SHP77 treated with DMSO at 0.1 percent for 48 hours (cell line): ENCODE measurements at regions not wholly inside any gene's neighbourhood (a gene's known extent, or its start where the extent isn't known, plus 50 kb on each side); places are given as distances from the start of the nearest gene placed in this dataset.
A peak's percentile ranks its signal among the peaks of the same experiment; 100 is the strongest.
"Not testable (repeated sequence)": the region's sequence is repeated elsewhere in the genome, so short reads cannot be mapped to it uniquely, and the experiment has no call there.

ENCODE experiments used
- DNase-seq: peaks from one replicate; lab custom pipeline; 2025; lab: John Stamatoyannopoulos, UW

DNA sequence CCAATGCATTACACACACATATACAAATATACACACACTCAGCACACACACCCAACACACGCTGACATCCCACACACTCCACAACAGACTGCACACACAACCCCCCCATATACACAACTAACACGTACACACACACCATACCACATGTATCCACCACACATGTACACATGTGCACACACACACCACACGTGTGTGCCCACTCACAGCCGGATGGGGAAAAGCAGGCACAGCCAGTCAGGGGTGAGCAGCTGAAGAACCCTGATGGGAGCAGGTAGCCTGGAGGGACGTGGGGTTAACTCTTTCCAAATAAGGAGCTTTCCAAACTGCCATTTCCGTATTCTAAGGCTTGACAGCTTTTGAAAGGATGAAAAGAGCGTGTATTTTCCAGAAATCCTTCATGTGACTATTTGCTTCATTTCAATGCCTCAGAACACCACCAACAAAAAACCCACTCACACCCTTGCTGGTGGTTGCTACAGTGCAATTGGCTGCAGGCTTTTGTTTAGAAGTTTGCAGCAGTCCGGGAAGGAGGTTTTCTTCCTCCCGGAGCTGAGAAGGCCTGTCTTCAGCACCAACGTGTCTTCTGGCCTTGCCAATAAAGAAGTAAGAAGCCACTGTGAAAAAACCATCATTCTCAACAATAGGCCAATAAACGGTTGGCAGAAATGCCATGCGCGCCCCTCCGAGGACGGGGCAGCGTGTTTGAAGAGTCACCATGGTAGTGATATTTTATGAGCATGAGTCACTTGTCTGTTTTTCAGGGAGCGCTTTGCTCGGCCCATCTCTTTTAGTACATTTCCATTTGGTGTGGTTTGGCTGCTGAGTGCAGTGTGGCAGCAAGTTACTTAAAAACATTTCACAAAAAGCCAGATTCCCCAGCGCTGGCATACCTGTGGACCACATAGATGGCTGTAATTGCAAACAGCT lies 131.3 kb upstream of the GMDS start:
- peak; percentile 31 for DNase-seq

DNA sequence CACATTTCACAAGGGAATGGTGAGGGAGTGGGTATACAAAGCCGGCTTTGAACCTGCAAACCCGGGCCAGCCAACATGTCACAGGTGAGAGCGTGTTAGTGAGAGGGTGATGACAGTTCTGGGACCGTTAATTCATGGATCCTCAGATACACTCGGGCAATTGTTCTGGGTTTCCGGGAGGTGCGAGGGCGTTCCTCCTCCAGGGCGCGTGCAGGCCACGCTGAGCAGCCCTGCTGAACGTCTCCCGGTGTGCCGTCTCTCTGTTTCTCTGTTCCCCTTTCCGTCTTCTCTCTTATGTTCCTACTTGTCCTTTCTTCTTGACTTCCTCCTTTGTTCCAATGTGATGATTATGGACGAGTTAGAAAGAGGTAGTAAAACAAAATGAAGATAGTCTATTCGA lies 130.0 kb upstream of the GMDS start:
- no peak for DNase-seq

DNA sequence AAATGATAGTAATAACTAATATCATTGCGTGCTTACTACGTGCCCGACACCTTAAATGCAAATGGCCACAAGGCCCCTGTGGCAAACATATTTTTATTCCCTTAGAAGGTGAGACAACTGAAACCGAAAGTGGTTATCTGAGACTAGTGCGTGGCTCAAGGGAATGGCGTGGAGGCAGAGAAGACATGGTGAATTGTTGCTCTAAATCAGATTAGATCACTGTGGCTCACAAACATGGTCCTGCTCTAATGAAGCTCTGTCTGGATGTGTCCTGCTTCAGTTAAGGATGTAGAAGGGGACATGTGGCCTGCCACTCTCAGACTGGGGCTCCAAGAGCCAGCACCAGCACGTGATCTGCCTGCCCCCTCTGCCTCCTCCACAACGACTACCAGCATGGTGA lies 124.2 kb upstream of the GMDS start:
- no peak for DNase-seq

DNA sequence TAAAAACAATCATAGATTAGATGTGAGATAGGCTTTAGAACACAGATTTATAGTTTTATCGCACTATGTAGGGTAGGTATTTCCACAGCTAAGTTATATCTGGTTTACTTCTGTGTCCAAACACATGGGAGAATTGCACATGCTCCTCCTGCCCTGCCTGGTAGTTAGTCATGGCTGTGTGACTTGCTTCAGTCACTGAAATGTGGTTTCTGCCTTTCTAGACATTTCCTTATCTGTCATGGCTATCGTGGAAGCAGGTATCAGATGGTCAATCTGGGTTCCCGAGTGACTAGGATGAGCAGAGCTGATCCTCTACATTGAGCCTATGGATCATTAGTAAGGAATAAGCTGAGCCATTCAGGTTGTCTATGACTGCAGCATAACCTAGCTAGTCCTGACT lies 117.8 kb upstream of the GMDS start:
- DNase-seq, result no peak

DNA sequence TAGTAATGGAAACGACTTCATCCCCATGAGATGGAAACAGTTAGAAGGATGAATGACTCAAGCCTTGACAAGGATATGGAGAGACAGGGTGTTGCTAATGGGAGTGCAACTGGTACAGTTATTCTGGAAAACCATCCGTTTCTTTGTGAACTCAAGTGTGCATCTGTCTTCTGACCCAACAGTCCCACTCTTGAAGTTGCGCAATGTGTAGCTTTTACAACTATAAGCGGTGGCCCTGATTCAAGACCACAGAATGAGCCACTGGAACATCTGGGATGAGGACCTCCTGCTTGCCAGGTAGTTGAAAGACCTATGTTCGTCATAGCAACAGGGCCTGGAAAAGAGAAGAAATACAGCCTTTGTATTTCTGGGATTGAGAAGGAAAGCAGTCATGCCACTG lies 115.8 kb upstream of the GMDS start:
- no peak for DNase-seq

DNA sequence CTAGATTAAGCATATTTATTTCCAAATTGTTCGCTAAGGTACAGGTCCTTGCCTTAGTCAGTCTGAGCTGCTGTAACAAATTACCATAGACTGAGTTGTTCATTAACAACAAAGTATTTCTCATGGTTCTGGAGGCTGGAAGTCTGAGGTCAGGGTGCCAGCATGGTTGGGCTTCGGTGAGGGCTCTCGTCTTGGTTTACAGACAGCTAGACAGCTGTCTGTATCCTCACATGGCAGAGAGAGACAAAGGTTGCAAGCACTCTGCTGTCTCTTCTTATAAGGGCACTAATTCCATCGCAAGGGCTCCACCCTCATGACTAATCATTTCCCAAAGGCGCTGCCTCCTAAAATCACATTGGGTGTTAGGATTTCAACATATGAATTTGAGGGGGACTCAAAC lies 115.3 kb upstream of the GMDS start:
- no peak for DNase-seq

DNA sequence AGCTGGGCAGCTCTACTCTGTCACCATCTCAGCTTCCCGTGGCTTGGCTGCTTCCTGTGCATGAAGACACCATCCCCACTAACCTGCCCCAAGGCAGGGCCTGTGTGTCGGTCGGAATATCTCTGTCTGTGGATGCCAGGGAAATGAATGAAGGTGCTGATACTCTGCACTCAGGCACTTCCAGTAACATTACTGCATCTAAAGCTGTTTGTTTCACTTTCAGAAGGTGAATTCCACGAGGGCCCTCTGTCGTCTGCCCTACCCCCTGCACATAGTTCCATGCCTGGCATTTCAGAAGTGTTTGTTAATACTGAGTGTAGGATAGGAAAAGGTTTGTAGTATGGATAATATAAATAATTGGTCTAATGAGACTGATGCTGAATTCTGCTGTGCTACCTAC lies 114.7 kb upstream of the GMDS start:
- DNase-seq, result no peak

DNA sequence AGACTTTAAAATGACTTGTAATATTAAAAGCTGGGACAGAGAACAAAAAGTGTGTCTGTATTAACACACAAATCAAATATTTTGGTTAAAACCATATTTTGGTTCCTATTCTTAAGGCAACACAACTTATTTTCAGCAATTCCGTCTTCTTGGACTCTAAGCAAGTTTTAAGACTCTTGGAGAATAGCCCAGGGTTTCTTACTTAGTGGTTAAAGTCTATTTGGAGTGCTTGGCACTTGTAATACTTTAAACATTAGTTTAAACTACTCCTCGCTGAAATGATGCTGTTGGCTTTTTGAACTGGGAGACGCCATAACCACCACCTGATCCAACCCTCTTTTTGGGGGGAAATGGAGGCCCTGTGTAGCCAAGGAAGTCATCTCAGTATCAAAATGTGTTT lies 109.7 kb upstream of the GMDS start:
- DNase-seq, result no peak

DNA sequence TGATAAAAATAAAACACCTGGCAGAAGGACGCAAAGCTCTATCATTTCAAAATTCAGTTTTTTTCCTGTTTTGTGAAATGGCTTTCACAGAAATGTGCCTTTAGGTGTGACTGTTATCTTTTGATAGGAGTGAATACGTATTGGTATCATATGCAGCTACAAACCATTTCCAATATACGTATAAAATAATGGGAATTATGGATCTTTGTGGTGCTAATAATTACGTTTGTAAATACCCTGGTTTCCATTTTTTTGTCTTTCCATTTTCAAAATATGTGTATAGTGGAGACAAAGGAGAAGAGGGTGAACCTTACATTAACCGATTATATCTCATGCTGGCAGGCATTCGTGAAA lies 108.7 kb upstream of the GMDS start:
- no peak for DNase-seq

DNA sequence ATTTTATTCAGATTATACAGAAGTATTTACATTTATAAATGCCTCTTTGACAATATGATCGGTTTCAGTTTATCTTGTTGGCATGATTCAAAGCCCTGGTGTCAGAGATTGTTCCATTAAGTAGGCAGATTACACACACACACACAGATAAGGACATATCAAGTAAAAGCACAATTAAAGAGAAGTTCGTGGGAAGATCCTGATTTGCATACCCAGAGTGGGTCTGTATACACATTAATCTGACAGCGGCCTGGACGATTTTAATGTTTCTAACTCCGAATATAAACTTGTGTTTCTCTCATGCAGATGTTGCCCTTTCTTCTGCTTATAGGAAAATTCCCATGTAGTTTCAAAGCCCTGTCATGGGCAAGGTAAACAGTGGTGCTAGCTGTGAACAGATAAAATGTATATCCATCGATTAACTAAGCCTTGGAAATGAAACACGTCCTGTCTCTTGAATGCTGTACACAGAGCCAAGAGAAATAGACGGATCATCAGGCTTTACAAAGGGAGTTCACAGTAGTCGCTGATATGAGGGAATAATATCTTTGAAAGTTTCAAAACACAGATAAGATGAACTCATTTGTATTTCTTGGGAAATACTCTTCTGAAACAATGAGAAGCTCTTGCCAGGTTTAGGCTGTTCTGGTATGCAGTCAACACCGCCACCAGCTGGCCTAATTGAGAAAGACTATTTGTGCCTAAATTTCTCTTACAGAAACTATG lies 108.2 kb upstream of the GMDS start:
- peak; percentile 62 for DNase-seq

DNA sequence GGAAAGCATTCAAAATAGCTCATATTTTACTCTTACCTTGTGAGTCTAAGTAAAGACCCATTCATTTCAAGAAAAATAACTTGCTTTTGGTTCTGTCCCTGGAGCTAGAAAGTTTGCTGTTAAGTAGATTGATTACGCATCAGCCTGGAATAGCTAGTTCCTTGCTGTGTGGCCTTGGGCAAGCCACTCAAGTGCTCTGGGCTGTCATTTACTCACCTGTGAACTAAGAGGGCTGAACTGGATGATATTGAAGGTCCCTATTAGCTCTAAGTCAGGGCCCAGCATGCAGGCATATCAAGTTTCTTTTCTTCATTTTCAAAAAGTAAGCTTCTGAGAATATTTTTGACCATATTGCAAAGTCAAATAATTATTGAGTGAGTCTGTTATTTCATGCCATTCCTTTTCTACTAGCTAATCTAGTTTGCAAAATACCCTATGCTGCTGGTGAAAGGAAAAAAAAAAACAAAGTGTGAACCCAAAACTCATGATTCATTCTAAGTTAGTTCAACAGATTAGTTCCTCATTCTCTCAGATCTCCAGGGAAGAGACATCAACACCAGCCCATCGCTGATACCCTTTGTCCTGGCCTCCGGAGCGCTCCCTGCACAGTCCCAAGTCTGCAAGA lies 106.5 kb upstream of the GMDS start:
- no peak for DNase-seq

DNA sequence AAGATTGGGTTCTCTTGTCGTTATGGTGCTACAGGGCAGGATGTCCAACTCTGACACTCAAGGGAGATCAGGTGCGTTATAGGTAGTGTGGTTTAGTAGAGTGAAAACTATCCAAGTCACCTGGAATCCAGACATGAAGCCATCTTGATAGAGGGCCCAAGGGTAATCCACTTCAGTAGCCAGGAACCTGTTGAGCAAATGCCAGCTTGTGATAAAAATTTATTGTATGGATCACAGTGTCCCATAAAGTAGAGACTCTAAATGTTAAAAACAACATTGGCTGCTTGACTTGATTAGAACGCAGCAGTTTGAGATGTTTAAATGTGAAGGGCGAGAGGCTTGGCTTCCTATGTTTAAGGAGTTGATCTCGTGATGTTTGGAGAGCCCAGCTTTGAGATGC lies 105.7 kb upstream of the GMDS start:
- DNase-seq, result no peak

DNA sequence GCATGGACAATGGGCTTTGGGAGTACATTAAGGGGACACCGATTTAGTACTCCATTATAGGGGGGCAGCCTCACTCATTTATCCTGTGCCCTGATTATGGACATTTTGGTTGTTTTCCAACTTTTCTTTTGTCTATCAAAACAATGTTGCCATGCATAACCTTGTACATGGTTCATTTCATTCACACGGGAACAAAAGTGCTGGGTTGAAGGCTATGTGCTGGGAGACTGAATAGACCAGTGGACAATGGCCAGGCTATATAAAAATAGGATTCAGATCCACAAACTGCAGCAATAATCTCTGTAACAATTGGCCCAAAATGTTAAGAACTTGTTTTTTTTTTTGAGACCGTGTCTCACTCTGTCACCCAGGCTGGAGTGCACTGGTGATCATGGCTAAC lies 100.7 kb upstream of the GMDS start:
- DNase-seq, result no peak

DNA sequence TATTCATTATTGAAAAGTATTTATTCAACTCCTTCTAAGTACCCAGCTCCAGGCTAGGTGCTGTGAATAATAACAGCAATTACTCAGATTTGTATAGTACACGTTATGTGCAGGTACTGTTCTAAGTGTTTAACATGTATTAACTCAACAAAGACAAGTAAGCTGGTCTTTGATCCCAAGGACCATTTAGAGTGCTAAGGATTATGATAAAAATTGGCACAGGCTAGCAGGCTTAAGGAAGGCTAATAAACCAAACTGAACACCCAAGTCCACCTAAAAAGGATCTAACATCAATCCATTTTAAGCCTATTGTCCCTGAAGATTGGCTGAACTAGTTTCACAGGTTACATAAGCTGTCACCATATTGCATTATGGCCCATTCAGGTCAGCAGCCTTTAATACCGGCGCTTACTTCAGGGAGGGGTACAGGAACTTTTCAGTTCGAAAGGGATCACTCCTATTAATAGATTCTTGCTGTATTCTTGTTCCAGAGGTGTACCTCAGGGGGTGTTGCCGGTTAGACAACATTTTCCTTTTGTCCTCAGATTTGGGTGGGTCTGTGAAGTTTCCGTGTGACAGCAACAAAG lies 99.0 kb upstream of the GMDS start:
- DNase-seq, result no peak

DNA sequence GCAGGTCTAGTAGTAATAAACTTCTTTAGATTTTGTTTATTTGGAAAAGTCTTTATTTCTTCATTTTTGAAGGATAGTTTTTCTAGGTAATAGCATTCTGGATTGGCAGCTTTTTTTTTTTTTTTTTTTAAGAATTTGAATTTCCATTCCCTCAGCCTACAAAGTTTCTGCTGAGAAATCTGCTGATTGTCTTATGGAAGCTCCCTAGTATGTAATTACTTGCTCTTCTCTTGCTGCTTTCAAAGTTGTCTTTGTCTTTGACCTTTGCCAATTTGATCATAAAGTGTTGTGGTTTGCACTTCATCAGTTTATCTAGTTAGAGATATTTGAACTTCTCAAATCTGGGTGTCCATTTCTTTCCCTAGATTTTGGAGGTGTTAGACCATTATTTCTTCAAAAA lies 82.2 kb upstream of the GMDS start:
- no peak for DNase-seq

DNA sequence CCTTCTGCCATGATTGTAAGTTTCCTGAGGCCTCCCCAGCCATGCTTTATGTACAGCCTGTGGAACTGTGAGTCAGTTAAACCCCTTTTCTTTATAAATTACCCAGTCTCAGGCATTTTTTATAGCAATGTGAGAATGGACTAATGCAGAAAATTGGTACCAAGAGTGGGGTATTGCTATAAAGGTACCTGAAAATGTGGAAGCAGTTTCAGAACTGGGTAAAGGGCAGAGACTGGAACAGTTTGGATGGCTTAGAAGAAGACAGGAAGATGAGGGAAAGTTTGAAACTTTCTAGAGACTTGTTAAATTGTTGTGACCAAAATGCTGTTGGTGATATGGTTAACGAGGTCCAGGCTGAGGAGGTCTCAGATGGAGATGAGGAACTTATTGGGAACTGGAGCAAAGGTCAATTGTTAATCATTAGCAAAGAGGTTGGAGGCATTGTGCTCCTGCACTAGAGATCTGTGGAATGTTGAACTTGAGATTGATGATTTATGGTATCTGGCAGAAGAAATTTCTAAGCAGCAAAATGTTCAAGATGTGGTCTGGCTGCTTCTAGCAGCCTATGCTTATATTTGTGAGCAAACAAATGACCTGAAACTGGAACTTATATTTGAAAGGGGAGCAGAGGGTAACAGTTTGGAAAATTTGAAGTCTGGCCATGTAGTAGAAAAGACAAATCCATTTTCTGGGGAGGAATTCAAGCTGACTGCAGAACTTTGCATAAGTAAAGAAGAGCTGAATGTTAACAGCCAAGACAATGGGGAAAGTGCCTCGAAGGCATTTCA lies 79.0 kb upstream of the GMDS start:
- DNase-seq, result no peak

DNA sequence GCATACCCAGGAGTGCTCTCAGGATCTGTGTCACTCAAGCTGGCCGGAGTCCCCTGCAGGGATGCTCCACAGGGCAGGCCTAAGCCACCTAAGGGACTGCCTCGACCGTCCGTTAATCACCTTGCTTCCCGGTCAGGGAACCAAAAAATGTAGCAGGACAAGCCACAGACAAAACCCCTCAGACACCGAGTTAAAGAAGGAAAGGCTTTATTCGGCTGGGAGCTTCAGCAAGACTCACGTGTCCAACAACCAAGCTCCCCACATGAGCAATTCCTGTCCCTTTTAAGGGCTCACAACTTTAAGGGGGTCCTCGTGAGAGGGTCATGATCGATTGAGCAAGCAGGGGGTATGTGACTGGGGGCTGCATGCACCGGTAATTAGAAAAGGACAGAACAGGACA lies 72.1 kb upstream of the GMDS start:
- DNase-seq, result not testable (repeated sequence)

DNA sequence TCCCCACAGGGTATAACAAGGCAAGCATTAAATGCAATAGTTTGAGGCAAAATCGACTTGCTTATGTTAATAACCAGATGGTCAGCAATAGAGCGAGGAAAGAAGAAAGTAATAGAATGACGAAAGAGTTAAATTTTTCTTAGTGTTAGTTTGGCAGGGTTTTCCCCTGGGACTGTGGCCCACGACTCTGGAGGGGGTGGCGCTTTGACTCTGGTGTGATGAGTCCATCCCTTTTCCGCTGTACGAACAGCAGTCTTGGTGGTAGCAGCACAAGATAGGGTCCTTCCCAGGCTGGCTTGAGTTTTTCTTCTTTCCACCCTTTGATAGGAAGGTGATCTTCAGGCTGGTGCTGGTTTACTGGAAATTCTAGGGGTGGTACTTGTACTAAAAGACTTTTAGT lies 69.2 kb upstream of the GMDS start:
- DNase-seq, result no peak

DNA sequence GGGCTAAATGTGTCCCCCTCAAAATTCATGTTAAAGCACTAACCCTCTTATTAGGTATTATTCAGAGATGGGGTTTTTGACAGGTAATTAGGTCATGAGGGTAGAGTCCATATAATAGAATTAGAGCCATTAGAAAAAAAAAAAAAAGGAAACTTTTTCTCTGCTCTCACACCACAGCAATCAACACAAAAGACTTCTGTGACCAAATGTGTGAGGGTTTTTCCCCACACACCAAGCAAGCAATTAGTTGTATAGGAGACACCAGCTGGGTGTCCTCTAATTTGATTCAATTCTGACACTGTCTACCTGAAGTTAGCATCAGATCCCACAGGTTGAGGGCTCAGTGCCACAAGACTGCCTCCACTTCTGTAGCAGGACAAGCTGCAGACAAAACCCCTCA lies 64.6 kb upstream of the GMDS start:
- no peak for DNase-seq

DNA sequence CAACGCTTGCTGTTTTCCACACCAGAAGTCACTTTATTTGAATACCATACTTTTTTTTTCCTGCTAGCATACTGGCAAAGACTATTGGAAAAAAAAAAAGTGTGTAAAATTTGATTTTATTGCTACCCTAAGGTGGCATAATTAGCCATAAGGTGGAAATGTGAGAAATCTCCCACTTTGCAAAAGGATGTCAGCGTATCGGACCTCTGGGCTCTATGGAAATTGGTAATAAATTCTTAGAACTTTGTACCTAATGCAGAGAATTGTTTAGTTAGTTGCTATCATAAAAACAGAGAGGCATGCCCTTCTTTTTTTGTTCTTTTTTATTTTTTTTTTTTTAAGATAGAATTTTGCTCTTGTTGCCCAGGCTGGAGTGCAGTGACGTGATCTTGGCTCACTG lies 63.7 kb upstream of the GMDS start:
- DNase-seq, result no peak

DNA sequence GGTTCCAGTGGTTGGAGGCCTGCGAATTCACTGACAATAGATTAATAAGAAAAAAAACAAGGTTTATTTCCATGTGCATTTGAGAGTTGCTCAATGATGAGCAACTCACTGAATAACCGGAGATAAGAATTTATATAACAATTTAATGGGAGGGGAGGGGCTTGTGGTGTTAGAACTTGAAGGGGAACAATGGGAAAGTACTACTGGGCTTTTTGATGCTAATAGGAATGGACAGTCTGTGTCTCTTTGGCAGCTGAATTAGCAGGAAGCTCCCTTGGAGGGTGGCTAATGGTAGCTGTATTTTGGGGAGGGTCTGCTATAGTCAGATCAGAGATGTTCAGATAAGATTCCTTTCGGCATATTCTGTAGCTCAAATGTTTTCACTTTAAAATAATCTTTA lies 62.4 kb upstream of the GMDS start:
- no peak for DNase-seq

DNA sequence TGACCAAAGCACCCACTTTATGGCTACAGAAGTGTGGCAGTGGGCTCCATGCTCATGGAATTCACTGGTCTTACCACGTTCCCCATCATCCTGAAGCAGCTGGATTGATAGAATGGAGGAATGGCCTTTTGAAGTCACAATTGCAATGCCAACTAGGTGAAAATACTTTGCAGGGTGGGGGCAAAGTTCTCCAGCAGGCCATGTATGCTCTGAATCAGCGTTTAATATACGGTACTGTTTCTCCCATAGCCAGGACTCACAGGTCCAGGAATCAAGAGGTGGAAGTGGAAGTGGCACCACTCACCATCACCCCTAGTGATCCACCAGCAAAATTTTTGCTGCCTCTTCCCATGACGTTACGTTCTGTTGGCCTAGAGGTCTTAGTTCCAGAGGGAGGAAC lies 60.5 kb upstream of the GMDS start:
- DNase-seq, result no peak
